A549 (cell line): ENCODE measurements at regions not wholly inside any gene's neighbourhood (a gene's known extent, or its start where the extent isn't known, plus 50 kb on each side); places are given as distances from the start of the nearest gene placed in this dataset.

Experiments
- ATAC-seq, 2 experiments: fragments of 200-7000 bp in 1 of 2; fragments of >200 bp in 1 of 2; cut with Nextera tagmentation in 1 of 2; cut with Tn5 transposase in 1 of 2; 3 replicates each; pipeline versions ENCODE4 v1.8.0 to v1.9.1; 2018 to 2020; ENCODE audit warnings: mild to moderate bottlenecking in 1 of 2, moderate library complexity in 1 of 2
- CTCF ChIA-PET: fragments of 300-600 bp; sonication (Branson Sonifier 250); formaldehyde crosslinking; extraction: SDS; loops from one replicate; lab custom pipeline; 2021; ENCODE audit warnings: antibody characterized with exemption, inconsistent platforms; lab: Yijun Ruan, JAX
- POLR2A ChIA-PET: fragments of 350-600 bp; formaldehyde crosslinking; extraction: SDS; loops from one replicate; lab custom pipeline; 2021; ENCODE audit warnings: antibody characterized with exemption, inconsistent platforms; lab: Yijun Ruan, JAX
- DNase-seq, 2 experiments: peaks; one replicate each; pipeline versions ENCODE4 v3.0.0 to v3.0.0-alpha.2; 2011 to 2016; ENCODE audit warnings: low read depth in 1 of 2, low spot score in 1 of 2
- FAIRE-seq: peaks from 2 replicates; lab custom pipeline; 2011; peaks lifted over from hg19 to GRCh38; lab: Jason Lieb, UNC
- H3K27ac ChIP-seq, 2 experiments: fragments of >200 bp; sonication (Bioruptor Twin); formaldehyde crosslinking; 3 replicates each; pipeline ENCODE4 v1.5.1; 2016 to 2017
- H3K4me1 ChIP-seq: fragments of >200 bp; sonication (Bioruptor Twin); formaldehyde crosslinking; 3 replicates; pipeline ENCODE4 v1.6.1; 2016
- H3K4me2 ChIP-seq: fragments of >200 bp; sonication (Bioruptor Twin); formaldehyde crosslinking; 3 replicates; pipeline ENCODE4 v1.6.1; 2016
- H3K4me3 ChIP-seq: fragments of >200 bp; sonication (Bioruptor Twin); formaldehyde crosslinking; 3 replicates; pipeline ENCODE4 v1.5.1; 2016
- H3K9me3 ChIP-seq: fragments of >200 bp; sonication (Bioruptor Twin); formaldehyde crosslinking; 3 replicates; pipeline ENCODE4 v1.6.1; 2016
- MAFK ChIP-seq: fragments of 450-650 bp; IDR thresholded peaks from 2 replicates; pipeline ENCODE4 v1.6.1; 2014; ENCODE audit not compliant: partially characterized antibody
- ZC3H11A ChIP-seq: fragments of 450-650 bp; IDR thresholded peaks from 2 replicates; pipeline ENCODE4 v1.6.1; 2014; ENCODE audit warnings: antibody characterized with exemption, mild to moderate bottlenecking
- WGBS: methylation state at CpG from one replicate; pipeline ENCODE4 v1.1.6; 2017; ENCODE audit errors: missing lambda C conversion rate; 5-methylcytosine and 5-hydroxymethylcytosine counted together
- TF ChIP-seq, protein P1 (sequence below): IDR thresholded peaks from 2 replicates; pipeline ENCODE4 v1.6.1; 2012

DNA sequence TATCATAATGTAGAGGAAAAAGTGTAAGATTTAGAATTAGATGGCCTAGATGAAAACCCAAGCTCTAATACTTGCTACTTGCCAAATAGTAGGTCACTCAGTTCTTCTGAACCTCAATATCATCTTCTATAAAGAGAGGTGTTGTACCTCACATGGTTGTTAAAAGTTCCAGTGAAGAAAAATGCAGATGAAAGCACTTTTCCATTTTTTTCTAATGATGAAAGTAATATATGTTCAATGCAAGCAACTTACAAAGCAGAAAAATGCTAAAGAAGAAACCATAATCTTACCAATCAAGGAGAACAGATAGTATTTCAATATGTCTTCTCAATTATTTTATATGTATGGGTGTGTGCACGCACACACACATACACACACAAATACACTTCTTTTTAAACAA lies 52.7 kb upstream of the TMEM17 start:
- H3K27ac ChIP-seq = no peak overlapping the region
- WGBS = 93% methylated on average over 1 of the region's 1 CpG
- FAIRE-seq (peak; percentile 7), ATAC-seq (no peak), DNase-seq (no peak)
- H3K4me1 ChIP-seq = no peaks in the 10 kb centered on the region
- H3K9me3 ChIP-seq = 0 out of 3 replicates have a peak, but pooled peaks cover 4% of the 10 kb centered on the region
- CTCF ChIA-PET = interaction anchor here (0.9 to 1.3 kb wide), 4 partner anchors 10 to 102 kb away, joined by 3 to 5 read pairs (median 3); no protein-coding TSS in a partner anchor
- H3K4me2 ChIP-seq = no peak overlapping the region
- H3K4me3 ChIP-seq = no peak overlapping the region
- TF ChIP-seq MAFK (peak; percentile 54), ZC3H11A (no peak)
- POLR2A ChIA-PET = interaction anchor here (0.9 kb wide), 1 partner anchor 52 kb away, joined by 4 read pairs; the partner anchor contains the start of gene TMEM17

DNA sequence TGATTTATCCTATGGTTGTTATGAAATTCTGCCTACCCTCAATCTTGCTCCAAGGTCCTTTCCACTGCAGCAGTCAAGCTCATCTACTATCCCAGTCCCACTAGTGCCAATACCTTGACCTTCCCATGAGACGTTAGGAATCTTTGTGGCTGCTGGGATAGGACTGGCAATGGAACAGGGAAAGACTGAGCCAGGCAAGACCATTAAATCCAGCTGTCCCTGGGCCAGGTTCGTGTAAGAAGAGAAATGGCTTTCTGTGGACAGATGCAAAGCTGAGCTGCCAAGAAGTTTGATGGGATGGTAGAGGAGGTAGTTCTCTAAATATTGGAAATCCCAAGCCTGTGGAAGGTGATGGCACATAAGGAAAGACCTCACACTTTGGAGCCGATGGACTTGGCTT lies 50.1 kb upstream of the TMEM17 start:
- no peak overlapping the region for H3K4me2 ChIP-seq
- no peaks in the 10 kb centered on the region for H3K4me1 ChIP-seq
- ATAC-seq (no peak), FAIRE-seq (no peak)
- H3K27ac ChIP-seq = no peak overlapping the region
- CTCF ChIA-PET = no interaction called here
- 0 out of 3 replicates have a peak, but pooled peaks cover 4% of the 10 kb centered on the region for H3K9me3 ChIP-seq
- POLR2A ChIA-PET = no interaction called here
- TF ChIP-seq, protein P1, sequence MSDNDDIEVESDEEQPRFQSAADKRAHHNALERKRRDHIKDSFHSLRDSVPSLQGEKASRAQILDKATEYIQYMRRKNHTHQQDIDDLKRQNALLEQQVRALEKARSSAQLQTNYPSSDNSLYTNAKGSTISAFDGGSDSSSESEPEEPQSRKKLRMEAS = no peak
- TF ChIP-seq, all 56 proteins: peak for 0
- 67% methylated on average over 3 of the region's 3 CpGs for WGBS
- no peak for DNase-seq
- no peak overlapping the region for H3K4me3 ChIP-seq
